Heart left ventricle (tissue), 16 donors: ENCODE measurements at regions not wholly inside any gene's neighbourhood (a gene's known extent, or its start where the extent isn't known, plus 50 kb on each side); places are given as distances from the start of the nearest gene placed in this dataset.

Experiments used
- ATAC-seq, 4 donors: fragments of 200-7000 bp; cut with Tn5 transposase; one replicate each; pipeline ENCODE4 v1.9.1; 2020 to 2022; ENCODE audit warnings: moderate library complexity in 4 of 4, mild to moderate bottlenecking in 3 of 4, moderate number of reproducible peaks in 1 of 4
- DNase-seq, 5 donors: peaks; one replicate each; pipeline ENCODE4 v3.0.0-alpha.2; 2020
- H3K27ac ChIP-seq, 12 donors: fragments of 200-600 bp; sonication (generic) in 4 of 12; one replicate each; pipeline versions ENCODE4 v1.5.0 to v1.8.0; 2016 to 2022; ENCODE audit warnings: mild to moderate bottlenecking in 2 of 12
- H3K27me3 ChIP-seq, 9 donors: fragments of 200-600 bp; sonication (generic) in 2 of 9; one replicate each; pipeline versions ENCODE4 v1.5.1 to v1.8.0; 2016 to 2022; ENCODE audit warnings: mild to moderate bottlenecking in 3 of 9
- H3K36me3 ChIP-seq, 9 donors: fragments of 200-600 bp; sonication (generic) in 2 of 9; one replicate each; pipeline versions ENCODE4 v1.5.0 to v1.8.0; 2018 to 2022; ENCODE audit warnings: mild to moderate bottlenecking in 2 of 9
- H3K4me1 ChIP-seq, 12 donors: fragments of 200-600 bp; sonication (generic) in 4 of 12; one replicate each; pipeline versions ENCODE4 v1.5.0 to v1.8.0; 2016 to 2022; ENCODE audit warnings: mild to moderate bottlenecking in 3 of 12
- H3K4me3 ChIP-seq, 12 donors: fragments of 200-600 bp; sonication (generic) in 4 of 12; one replicate each; pipeline versions ENCODE4 v1.5.0 to v1.8.0; 2017 to 2022; ENCODE audit warnings: mild to moderate bottlenecking in 9 of 12, moderate library complexity in 4 of 12
- H3K9me3 ChIP-seq, 12 donors: fragments of 200-600 bp; sonication (generic) in 4 of 12; one replicate each; pipeline versions ENCODE4 v1.5.0 to v1.8.0; 2016 to 2022; ENCODE audit warnings: mild to moderate bottlenecking in 1 of 12
- CTCF ChIP-seq, 12 donors: fragments of 200-600 bp; sonication (generic) in 4 of 12; IDR thresholded peaks; one replicate each; pipeline versions ENCODE4 v1.5.0 to v1.8.0; 2018 to 2022; ENCODE audit warnings: antibody characterized with exemption in 12 of 12, mild to moderate bottlenecking in 5 of 12
- POLR2A ChIP-seq, 2 donors: fragments of 450-650 bp; IDR thresholded peaks; one replicate each; pipeline ENCODE4 v1.6.1; 2017; ENCODE audit warnings: antibody characterized with exemption in 2 of 2, mild to moderate bottlenecking in 2 of 2, moderate library complexity in 2 of 2
- WGBS, 4 donors: extraction: QIAGEN DNeasy Blood & Tissue Kit in 2 of 4; methylation state at CpG; one replicate each; pipeline versions ENCODE4 v1.1.5 to v1.1.7; 2013 to 2018; 5-methylcytosine and 5-hydroxymethylcytosine counted together
- intact Hi-C, 10 donors: fragments of 100-400 bp; cut with DNase I; formaldehyde crosslinking; loops; one replicate each; pipeline versions ENCODE4 v1.11.1 to v1.14.2; 2022
- donor health status: ischemic (EF 13 %, LVEDD 7.1; RV severe dilation, severe dysfunction).
- donor health status: healthy with polysubstance abuse.
- donor health status: DM: no; HTN: yes; CAD: no.
- donor health status: DM: no; HTN: no; CAD: no.
- donor health status: ischemic (EF 25% LVEDD 6.9; RV normal size, moderate dysfunction).
- donor health status: ischemic (EF 25% LVEDD 5.7; RV mildly dilated, moderate dysfunction).
- donor health status: healthy.
- donor health status: DM: yes; HTN: yes; CAD: no.
- donor health status: ischemic (EF 35%, LVEDD 5.7; RV mildly dilated, moderate dysfunction).
- donor health status: nonischemic (EF 11% LVEDD 7.7; RV severe dilation, severe dysfunction).
- donor health status: DM: yes; HTN: yes; CAD: no.
- donor health status: PGD.
- donor health status: ischemic (EF 29% LVEDD 5.4; RV normal size, mild dysfunction).
- donor health status: nonischemic (EF 23%, LVEDD 6.1; RV moderate dilation, normal function).

- DNase-seq (no peak), ATAC-seq (no peak)
- Histone ChIP-seq H3K27me3 (peaks cover 0 to 9% (median 0%) of the 10 kb centered on the region in 9 donors), H3K4me3 (no peak overlapping the region), H3K9me3 (no peaks in the 10 kb centered on the region), H3K36me3 (no peaks in the 10 kb centered on the region), H3K4me1 (no peaks in the 10 kb centered on the region), H3K27ac (no peak overlapping the region)
- WGBS, 4 donors: 74 to 96% (median 87%) methylated on average over 2 of the region's 2 CpGs
- intact Hi-C loops: no loop called here
- TF ChIP-seq POLR2A (IDR thresholded peaks at IDR 0.05): no peak
- TF ChIP-seq CTCF (IDR thresholded peaks at IDR 0.05): no peak
These were observed 125.3 kb upstream of the EXOC2 start for GRCh38 chr6:818196-818595.

GRCh38 chr6:816510-817084 lies 123.7 kb upstream of the EXOC2 start:
- ATAC-seq (no peak), DNase-seq (no peak)
- intact Hi-C loops: no loop called here
- 59 to 72% (median 63%) methylated on average over 11 of the region's 11 CpGs for WGBS, 4 donors
- no peak overlapping the region for H3K4me3 ChIP-seq
- H3K36me3 ChIP-seq: no peaks in the 10 kb centered on the region
- H3K27me3 ChIP-seq: peaks cover 0 to 5% (median 0%) of the 10 kb centered on the region in 9 donors
- no peaks in the 10 kb centered on the region for H3K9me3 ChIP-seq
- no peak for TF ChIP-seq CTCF (IDR thresholded peaks at IDR 0.05)
- no peak for TF ChIP-seq POLR2A (IDR thresholded peaks at IDR 0.05)
- no peak overlapping the region for H3K27ac ChIP-seq
- no peaks in the 10 kb centered on the region for H3K4me1 ChIP-seq

- no peaks in the 10 kb centered on the region for H3K4me1 ChIP-seq
- 75 to 94% (median 81%) methylated on average over 3 of the region's 3 CpGs for WGBS, 4 donors
- TF ChIP-seq CTCF (IDR thresholded peaks at IDR 0.05) (peak in 4 of 12 donors; percentile 14 to 18 (median 14)), POLR2A (IDR thresholded peaks at IDR 0.05) (no peak)
- no peaks in the 10 kb centered on the region for H3K36me3 ChIP-seq
- ATAC-seq (no peak), DNase-seq (no peak)
- H3K27ac ChIP-seq: no peak overlapping the region
- H3K9me3 ChIP-seq: no peaks in the 10 kb centered on the region
- H3K4me3 ChIP-seq: no peak overlapping the region
- peaks cover 0 to 5% (median 0%) of the 10 kb centered on the region in 9 donors for H3K27me3 ChIP-seq
- intact Hi-C loops: no loop called here
These were observed 122.4 kb upstream of the EXOC2 start for GRCh38 chr6:815348-815738.

- no peak overlapping the region for H3K4me3 ChIP-seq
- WGBS, 4 donors: 70 to 79% (median 74%) methylated on average over 14 of the region's 14 CpGs
- TF ChIP-seq CTCF (IDR thresholded peaks at IDR 0.05) (no peak), POLR2A (IDR thresholded peaks at IDR 0.05) (no peak)
- H3K27me3 ChIP-seq: peaks cover 0 to 5% (median 0%) of the 10 kb centered on the region in 9 donors
- no peak overlapping the region for H3K27ac ChIP-seq
- no peaks in the 10 kb centered on the region for H3K4me1 ChIP-seq
- no peaks in the 10 kb centered on the region for H3K36me3 ChIP-seq
- no peaks in the 10 kb centered on the region for H3K9me3 ChIP-seq
- intact Hi-C loops: no loop called here
- ATAC-seq (no peak), DNase-seq (no peak)
These were observed 121.7 kb upstream of the EXOC2 start for GRCh38 chr6:814378-815347.
